ENCODE measurements at regions not wholly inside any gene's neighbourhood (a gene's known extent, or its start where the extent isn't known, plus 50 kb on each side); places are given as distances from the start of the nearest gene placed in this dataset.

- Histone ChIP-seq H2AFZ (ENCODE audit: low read depth, low read length, severe bottlenecking) (no peak overlapping the region), H3K79me2 (ENCODE audit: insufficient read depth, low read length) (no peaks in the 10 kb centered on the region), H3K9me3 (ENCODE audit: insufficient read depth, low read length) (no peaks in the 10 kb centered on the region), H3K27ac (ENCODE audit: low read depth, low read length) (no peak overlapping the region), H3K36me3 (ENCODE audit: low read length) (no peaks in the 10 kb centered on the region), H3K4me2 (ENCODE audit: low read depth, low read length, poor library complexity, severe bottlenecking) (no peak overlapping the region), H3K9ac (ENCODE audit: low read length) (no peak overlapping the region), H4K20me1 (ENCODE audit: low read depth, low read length) (no peaks in the 10 kb centered on the region), H3K27me3 (ENCODE audit: low read length) (no peaks in the 10 kb centered on the region), H3K4me3 (ENCODE audit: insufficient read depth, low read length, poor library complexity, severe bottlenecking) (no peak overlapping the region), H3K9me2 (replicated peaks; ENCODE audit: insufficient read depth, low read length) (no peaks in the 10 kb centered on the region), H3F3A (ENCODE audit: insufficient read depth) (no peaks in the 10 kb centered on the region)
- no peak for TF ChIP-seq CTCF (IDR thresholded peaks at IDR 0.05; ENCODE audit: insufficient read depth, low read length, poor library complexity, severe bottlenecking)
- TF ChIP-seq EZH2phosphoT487 (conservative IDR thresholded peaks at IDR 0.05; ENCODE audit: low read length), result no peak
These were observed 115.9 kb upstream of the PELI2 start for GRCh38 chr14:56002342-56002741.

- H3F3A ChIP-seq (ENCODE audit: insufficient read depth), result no peaks in the 10 kb centered on the region
- H3K27me3 ChIP-seq (ENCODE audit: low read length), result no peaks in the 10 kb centered on the region
- H2AFZ ChIP-seq (ENCODE audit: low read depth, low read length, severe bottlenecking), result no peak overlapping the region
- H3K9me2 ChIP-seq (replicated peaks; ENCODE audit: insufficient read depth, low read length), result no peaks in the 10 kb centered on the region
- no peaks in the 10 kb centered on the region for H3K79me2 ChIP-seq (ENCODE audit: insufficient read depth, low read length)
- no peaks in the 10 kb centered on the region for H3K9me3 ChIP-seq (ENCODE audit: insufficient read depth, low read length)
- H3K27ac ChIP-seq (ENCODE audit: low read depth, low read length), result no peak overlapping the region
- no peak for TF ChIP-seq CTCF (IDR thresholded peaks at IDR 0.05; ENCODE audit: insufficient read depth, low read length, poor library complexity, severe bottlenecking)
- no peak for TF ChIP-seq EZH2phosphoT487 (conservative IDR thresholded peaks at IDR 0.05; ENCODE audit: low read length)
- H3K4me2 ChIP-seq (ENCODE audit: low read depth, low read length, poor library complexity, severe bottlenecking), result no peak overlapping the region
- H3K4me3 ChIP-seq (ENCODE audit: insufficient read depth, low read length, poor library complexity, severe bottlenecking), result no peak overlapping the region
- no peaks in the 10 kb centered on the region for H4K20me1 ChIP-seq (ENCODE audit: low read depth, low read length)
- no peaks in the 10 kb centered on the region for H3K36me3 ChIP-seq (ENCODE audit: low read length)
- H3K9ac ChIP-seq (ENCODE audit: low read length), result no peak overlapping the region
These were observed 115.2 kb upstream of the PELI2 start for GRCh38 chr14:56002876-56003625.

GRCh38 chr14:56004323-56004722 lies 113.9 kb upstream of the PELI2 start:
- no peak overlapping the region for H3K27ac ChIP-seq (ENCODE audit: low read depth, low read length)
- H2AFZ ChIP-seq (ENCODE audit: low read depth, low read length, severe bottlenecking), result no peak overlapping the region
- H3K4me3 ChIP-seq (ENCODE audit: insufficient read depth, low read length, poor library complexity, severe bottlenecking), result no peak overlapping the region
- no peak overlapping the region for H3K9ac ChIP-seq (ENCODE audit: low read length)
- H3K9me3 ChIP-seq (ENCODE audit: insufficient read depth, low read length), result no peaks in the 10 kb centered on the region
- TF ChIP-seq CTCF (IDR thresholded peaks at IDR 0.05; ENCODE audit: insufficient read depth, low read length, poor library complexity, severe bottlenecking) (no peak), EZH2phosphoT487 (conservative IDR thresholded peaks at IDR 0.05; ENCODE audit: low read length) (no peak)
- H3K9me2 ChIP-seq (replicated peaks; ENCODE audit: insufficient read depth, low read length), result no peaks in the 10 kb centered on the region
- no peaks in the 10 kb centered on the region for H3F3A ChIP-seq (ENCODE audit: insufficient read depth)
- H3K4me2 ChIP-seq (ENCODE audit: low read depth, low read length, poor library complexity, severe bottlenecking), result no peak overlapping the region
- no peaks in the 10 kb centered on the region for H4K20me1 ChIP-seq (ENCODE audit: low read depth, low read length)
- no peaks in the 10 kb centered on the region for H3K79me2 ChIP-seq (ENCODE audit: insufficient read depth, low read length)
- H3K27me3 ChIP-seq (ENCODE audit: low read length), result no peaks in the 10 kb centered on the region
- no peaks in the 10 kb centered on the region for H3K36me3 ChIP-seq (ENCODE audit: low read length)
